ENCODE measurements at regions not wholly inside any gene's neighbourhood (a gene's known extent, or its start where the extent isn't known, plus 50 kb on each side); places are given as distances from the start of the nearest gene placed in this dataset.

- Histone ChIP-seq H3K27me3 (no peaks in the 10 kb centered on the region), H3K9me3 (no peaks in the 10 kb centered on the region), H3K36me3 (no peaks in the 10 kb centered on the region), H3K27ac (no peak overlapping the region), H3K4me1 (peaks cover 28% of the 10 kb centered on the region), H3K4me3 (no peak overlapping the region)
- TF ChIP-seq, protein P1, sequence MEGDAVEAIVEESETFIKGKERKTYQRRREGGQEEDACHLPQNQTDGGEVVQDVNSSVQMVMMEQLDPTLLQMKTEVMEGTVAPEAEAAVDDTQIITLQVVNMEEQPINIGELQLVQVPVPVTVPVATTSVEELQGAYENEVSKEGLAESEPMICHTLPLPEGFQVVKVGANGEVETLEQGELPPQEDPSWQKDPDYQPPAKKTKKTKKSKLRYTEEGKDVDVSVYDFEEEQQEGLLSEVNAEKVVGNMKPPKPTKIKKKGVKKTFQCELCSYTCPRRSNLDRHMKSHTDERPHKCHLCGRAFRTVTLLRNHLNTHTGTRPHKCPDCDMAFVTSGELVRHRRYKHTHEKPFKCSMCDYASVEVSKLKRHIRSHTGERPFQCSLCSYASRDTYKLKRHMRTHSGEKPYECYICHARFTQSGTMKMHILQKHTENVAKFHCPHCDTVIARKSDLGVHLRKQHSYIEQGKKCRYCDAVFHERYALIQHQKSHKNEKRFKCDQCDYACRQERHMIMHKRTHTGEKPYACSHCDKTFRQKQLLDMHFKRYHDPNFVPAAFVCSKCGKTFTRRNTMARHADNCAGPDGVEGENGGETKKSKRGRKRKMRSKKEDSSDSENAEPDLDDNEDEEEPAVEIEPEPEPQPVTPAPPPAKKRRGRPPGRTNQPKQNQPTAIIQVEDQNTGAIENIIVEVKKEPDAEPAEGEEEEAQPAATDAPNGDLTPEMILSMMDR (IDR thresholded peaks at IDR 0.05), result no peak
- TF ChIP-seq POLR2AphosphoS5 (IDR thresholded peaks at IDR 0.05; ENCODE audit: insufficient read depth in 1 of 2, low read depth in 1 of 2), result no peak
- no peak for TF ChIP-seq POLR2A (IDR thresholded peaks at IDR 0.05)
- DNase-seq (ENCODE audit: extremely low spot score in 2 of 2), result no peak
- intact Hi-C loops (cut with DNase I), result no loop called here
These were observed 401.5 kb upstream of the PIK3R1 start for GRCh38 chr5:67813877-67814539.

DNA sequence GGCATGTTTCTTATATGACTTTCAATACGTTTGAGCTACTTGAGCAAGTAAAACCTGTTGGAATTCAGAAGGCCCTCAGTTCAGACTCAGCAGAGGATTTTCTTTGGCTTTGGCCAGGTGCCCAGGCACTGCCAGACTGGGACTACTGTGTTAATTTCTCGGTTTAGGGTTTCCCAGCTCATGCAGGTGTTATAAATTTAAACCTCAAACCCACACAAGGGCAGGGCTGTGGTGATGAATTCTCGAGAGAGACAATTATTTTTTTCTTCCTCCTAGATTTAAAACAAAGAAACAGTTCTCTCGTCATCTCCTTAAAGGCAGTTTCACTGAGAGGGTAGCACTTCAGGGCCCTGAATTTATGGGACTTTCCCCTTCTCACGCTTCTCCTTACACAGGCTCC, 406.0 kb upstream of the PIK3R1 start:
- intact Hi-C loops (cut with DNase I), result no loop called here
- TF ChIP-seq, protein P1 (IDR thresholded peaks at IDR 0.05), result no peak
- TF ChIP-seq POLR2AphosphoS5 (IDR thresholded peaks at IDR 0.05; ENCODE audit: insufficient read depth in 1 of 2, low read depth in 1 of 2) (no peak), POLR2A (IDR thresholded peaks at IDR 0.05) (no peak)
- no peak overlapping the region for H3K4me3 ChIP-seq
- no peak overlapping the region for H3K27ac ChIP-seq
- no peaks in the 10 kb centered on the region for H3K27me3 ChIP-seq
- DNase-seq (ENCODE audit: extremely low spot score in 2 of 2), result no peak
- H3K36me3 ChIP-seq, result no peaks in the 10 kb centered on the region
- H3K9me3 ChIP-seq, result no peaks in the 10 kb centered on the region
- H3K4me1 ChIP-seq, result peaks cover 6% of the 10 kb centered on the region

DNA sequence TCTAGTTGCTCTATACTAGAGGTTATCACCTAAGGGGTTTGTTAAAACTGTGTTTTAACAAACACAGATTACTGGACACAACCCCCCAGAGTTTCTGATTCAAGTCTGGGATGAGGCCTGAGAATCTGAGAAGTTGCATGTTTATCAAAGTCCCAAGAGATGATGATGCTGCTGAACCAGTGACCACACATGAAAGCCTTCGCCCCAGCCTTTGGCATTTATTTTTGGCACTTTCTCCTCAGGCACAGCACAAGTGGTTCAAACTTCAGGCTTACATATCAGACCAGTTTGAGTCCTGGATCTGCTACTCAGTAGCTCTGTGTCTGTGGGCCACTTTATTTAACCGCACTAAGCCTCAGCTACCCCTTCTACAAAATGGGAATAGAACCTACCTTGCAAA, 407.2 kb upstream of the PIK3R1 start:
- Histone ChIP-seq H3K4me3 (no peak overlapping the region), H3K9me3 (no peaks in the 10 kb centered on the region), H3K36me3 (no peaks in the 10 kb centered on the region), H3K27ac (no peak overlapping the region), H3K27me3 (no peaks in the 10 kb centered on the region), H3K4me1 (no peaks in the 10 kb centered on the region)
- no peak for DNase-seq (ENCODE audit: extremely low spot score in 2 of 2)
- TF ChIP-seq, protein P1 (IDR thresholded peaks at IDR 0.05), result no peak
- no peak for TF ChIP-seq POLR2AphosphoS5 (IDR thresholded peaks at IDR 0.05; ENCODE audit: insufficient read depth in 1 of 2, low read depth in 1 of 2)
- TF ChIP-seq POLR2A (IDR thresholded peaks at IDR 0.05), result no peak
- intact Hi-C loops (cut with DNase I), result no loop called here

GRCh38 chr5:67807439-67807888, 408.1 kb upstream of the PIK3R1 start:
- Histone ChIP-seq H3K27me3 (no peaks in the 10 kb centered on the region), H3K36me3 (no peaks in the 10 kb centered on the region), H3K9me3 (no peaks in the 10 kb centered on the region), H3K27ac (no peak overlapping the region), H3K4me1 (no peaks in the 10 kb centered on the region), H3K4me3 (no peak overlapping the region)
- no peak for DNase-seq (ENCODE audit: extremely low spot score in 2 of 2)
- intact Hi-C loops (cut with DNase I), result no loop called here
- TF ChIP-seq POLR2AphosphoS5 (IDR thresholded peaks at IDR 0.05; ENCODE audit: insufficient read depth in 1 of 2, low read depth in 1 of 2) (no peak), POLR2A (IDR thresholded peaks at IDR 0.05) (no peak)
- TF ChIP-seq, protein P1 (IDR thresholded peaks at IDR 0.05), result no peak

DNA sequence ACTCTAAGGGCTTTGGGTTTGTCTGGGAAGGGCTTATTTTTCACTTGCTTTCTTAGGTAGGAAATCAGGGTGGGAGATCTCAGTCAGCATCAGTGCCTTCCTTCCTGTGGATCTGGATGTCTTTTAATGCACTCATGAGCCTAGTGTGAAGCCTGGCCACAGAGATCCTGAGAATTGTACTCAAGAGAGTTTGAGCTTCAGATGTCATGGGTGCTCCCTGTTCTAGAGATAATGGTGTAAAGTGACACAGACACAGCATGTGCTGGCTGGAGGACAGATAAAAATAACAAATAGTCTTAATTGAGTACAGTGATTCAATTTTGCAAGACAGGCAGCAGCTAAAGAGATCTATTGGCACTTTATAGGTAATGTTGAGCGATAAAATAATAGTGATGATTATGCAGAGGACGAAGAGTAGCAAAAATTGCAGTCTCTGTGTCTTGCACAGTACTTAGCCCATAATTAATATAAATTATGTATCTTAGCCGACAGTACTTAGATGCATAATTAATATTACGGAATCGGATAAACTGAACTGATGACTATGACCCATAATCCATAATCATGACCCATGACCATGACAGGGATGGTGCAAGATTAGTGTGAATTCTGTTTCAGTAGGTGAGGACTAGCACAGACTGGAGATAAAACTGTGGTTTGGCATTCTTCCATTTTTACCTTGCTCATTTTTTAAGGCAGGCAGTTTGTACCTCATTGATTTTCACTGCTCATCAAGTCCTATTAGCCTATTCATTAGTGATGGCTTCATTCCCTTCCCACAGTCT, 408.7 kb upstream of the PIK3R1 start:
- Histone ChIP-seq H3K4me1 (no peaks in the 10 kb centered on the region), H3K27ac (no peak overlapping the region), H3K9me3 (no peaks in the 10 kb centered on the region), H3K36me3 (no peaks in the 10 kb centered on the region), H3K27me3 (no peaks in the 10 kb centered on the region), H3K4me3 (no peak overlapping the region)
- intact Hi-C loops (cut with DNase I), result no loop called here
- no peak for DNase-seq (ENCODE audit: extremely low spot score in 2 of 2)
- TF ChIP-seq, protein P1 (IDR thresholded peaks at IDR 0.05), result no peak
- no peak for TF ChIP-seq POLR2AphosphoS5 (IDR thresholded peaks at IDR 0.05; ENCODE audit: insufficient read depth in 1 of 2, low read depth in 1 of 2)
- TF ChIP-seq POLR2A (IDR thresholded peaks at IDR 0.05), result no peak

Data from vagina (tissue), 2 donors.